GM12872 (cell line): ENCODE measurements at regions not wholly inside any gene's neighbourhood (a gene's known extent, or its start where the extent isn't known, plus 50 kb on each side); places are given as distances from the start of the nearest gene placed in this dataset.

Experiments used
- TF ChIP-seq, protein P1 (sequence below): IDR thresholded peaks from 3 replicates; pipeline ENCODE4 v1.5.1; 2011; ENCODE audit warnings: low read depth, mild to moderate bottlenecking, low read length, moderate library complexity; ENCODE audit not compliant: insufficient read depth

DNA sequence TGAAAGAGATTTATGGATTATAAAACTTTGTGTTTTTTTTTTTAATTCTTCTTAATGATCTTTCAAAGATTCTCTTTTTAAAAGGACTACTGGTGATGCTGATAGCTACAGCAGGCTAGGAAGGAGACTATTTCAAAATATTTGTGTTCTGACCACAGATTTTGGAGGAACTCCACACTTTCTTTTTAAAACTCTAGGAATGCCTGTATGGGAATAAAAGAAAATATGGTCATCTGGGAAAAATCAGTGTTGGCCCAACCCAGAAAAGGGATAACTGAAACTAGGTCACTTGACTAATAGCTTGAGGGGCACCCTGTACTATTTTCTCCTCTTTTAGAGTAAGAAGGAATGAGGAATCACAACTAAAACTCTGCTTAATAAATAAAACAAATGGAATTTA, 97.6 kb upstream of the ADAMTS19 start:
- TF ChIP-seq, protein P1, sequence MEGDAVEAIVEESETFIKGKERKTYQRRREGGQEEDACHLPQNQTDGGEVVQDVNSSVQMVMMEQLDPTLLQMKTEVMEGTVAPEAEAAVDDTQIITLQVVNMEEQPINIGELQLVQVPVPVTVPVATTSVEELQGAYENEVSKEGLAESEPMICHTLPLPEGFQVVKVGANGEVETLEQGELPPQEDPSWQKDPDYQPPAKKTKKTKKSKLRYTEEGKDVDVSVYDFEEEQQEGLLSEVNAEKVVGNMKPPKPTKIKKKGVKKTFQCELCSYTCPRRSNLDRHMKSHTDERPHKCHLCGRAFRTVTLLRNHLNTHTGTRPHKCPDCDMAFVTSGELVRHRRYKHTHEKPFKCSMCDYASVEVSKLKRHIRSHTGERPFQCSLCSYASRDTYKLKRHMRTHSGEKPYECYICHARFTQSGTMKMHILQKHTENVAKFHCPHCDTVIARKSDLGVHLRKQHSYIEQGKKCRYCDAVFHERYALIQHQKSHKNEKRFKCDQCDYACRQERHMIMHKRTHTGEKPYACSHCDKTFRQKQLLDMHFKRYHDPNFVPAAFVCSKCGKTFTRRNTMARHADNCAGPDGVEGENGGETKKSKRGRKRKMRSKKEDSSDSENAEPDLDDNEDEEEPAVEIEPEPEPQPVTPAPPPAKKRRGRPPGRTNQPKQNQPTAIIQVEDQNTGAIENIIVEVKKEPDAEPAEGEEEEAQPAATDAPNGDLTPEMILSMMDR: no peak

DNA sequence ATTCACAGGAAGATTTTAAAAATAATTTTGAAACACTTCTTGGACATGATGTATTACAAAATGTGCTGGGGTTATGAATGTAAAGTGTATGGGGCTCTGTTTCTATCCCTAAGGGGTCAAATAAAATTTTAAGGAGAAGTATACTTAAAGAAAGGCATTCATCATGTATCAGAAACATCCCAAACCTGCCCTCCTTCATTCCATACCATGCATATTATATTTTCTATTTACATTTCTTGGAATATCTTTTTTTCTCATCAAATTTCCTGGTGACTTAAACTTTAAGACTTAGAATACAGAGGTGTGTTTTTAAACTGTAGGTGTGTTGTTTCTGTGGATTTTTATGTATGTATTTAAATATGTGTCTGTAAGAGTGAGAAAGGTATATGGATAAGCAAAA, 96.1 kb upstream of the ADAMTS19 start:
- TF ChIP-seq, protein P1: no peak

DNA sequence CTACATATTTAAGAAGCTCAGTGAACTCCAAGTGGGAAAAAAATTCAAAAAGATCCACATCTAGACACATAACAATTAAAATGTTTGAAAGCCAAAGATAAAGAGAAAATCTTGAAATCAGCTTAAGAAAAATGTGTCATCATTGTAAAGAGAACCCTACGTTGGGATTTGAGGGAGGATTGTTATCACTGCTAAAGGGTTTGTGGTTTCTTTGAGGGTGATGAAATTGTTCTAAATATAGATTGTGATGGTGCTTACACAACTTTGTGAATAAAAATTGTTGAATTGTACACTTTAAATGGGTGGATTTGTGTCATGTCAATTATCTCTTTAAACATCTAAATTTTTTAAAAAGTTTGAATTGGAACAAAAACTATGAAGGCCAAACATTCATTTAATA, 92.2 kb upstream of the ADAMTS19 start:
- TF ChIP-seq, protein P1: no peak

DNA sequence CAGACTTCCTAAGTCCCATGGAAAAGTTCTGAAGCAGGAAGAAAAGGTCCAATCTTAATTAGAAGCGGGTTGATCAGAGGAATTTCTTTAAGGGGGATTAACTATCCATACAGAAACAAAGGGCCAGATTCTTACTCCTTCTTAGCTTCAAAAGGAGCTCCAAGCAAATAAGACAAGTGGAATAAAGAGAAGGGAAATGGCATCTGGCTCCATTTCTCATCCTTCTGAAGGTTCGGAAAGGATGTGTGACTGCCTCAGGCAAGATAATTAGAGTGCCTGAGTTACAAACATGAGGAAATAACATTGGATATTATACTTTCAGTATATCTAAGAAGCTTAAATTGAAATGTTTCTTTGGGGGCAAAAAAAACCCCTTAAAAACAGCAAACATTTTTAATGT, 88.1 kb upstream of the ADAMTS19 start:
- TF ChIP-seq, protein P1: no peak

DNA sequence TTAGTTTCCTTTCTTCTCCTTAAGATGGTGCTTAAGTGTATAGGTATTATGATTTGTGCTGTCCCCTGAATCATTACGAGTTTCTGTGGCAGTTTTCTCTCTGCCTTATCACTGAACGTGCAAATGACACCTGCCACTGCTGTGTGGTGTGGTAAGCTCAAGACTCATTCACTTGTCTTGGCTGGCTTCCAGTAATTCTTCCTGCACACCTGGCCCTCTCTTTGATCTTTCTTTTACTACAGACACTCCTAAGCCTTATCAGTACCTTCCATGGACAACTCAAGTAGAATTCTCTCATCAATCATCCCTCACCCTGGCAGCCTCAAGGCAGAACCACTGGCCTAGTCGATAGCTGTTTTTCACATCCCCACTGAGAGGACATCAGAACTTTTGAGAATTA, 82.6 kb upstream of the ADAMTS19 start:
- TF ChIP-seq, protein P1: no peak

DNA sequence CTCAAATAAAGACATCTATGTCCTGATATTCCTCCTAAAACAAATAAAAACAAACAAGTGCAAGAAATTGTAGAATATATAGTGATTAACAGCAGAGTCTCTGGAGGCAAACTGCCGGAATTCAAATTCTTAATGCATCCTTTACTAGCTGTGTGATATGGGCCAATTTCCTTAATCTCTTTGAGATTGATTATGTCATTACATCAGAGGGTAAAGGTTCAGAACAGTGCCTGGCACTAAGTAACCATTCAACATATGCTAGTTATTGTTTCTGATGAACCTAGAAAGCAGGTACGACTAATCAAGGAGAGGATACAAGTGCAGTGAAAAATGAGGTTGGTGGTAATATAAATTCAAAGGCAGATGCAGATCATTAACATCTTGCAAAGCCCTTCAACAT, 81.1 kb upstream of the ADAMTS19 start:
- TF ChIP-seq, protein P1: no peak

DNA sequence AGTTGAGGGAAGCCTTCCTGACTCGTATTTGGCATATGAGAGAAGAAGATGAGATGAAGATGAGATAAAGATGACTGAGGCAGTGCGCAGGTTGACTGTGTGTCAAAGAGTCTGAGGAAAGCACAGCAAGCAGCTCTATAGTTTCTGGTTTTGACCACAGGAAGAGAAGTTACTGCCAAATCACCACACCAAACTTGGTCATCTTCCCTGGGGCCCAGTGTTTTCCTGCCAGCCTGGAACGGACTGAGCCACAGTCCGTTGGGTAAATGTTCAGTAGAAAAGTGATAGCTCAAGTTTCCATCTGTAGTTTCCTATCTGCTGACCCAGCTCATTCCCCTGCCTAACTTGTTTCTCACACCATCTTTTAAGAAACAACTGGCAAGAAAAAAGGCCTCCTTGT, 80.7 kb upstream of the ADAMTS19 start:
- TF ChIP-seq, protein P1: no peak

DNA sequence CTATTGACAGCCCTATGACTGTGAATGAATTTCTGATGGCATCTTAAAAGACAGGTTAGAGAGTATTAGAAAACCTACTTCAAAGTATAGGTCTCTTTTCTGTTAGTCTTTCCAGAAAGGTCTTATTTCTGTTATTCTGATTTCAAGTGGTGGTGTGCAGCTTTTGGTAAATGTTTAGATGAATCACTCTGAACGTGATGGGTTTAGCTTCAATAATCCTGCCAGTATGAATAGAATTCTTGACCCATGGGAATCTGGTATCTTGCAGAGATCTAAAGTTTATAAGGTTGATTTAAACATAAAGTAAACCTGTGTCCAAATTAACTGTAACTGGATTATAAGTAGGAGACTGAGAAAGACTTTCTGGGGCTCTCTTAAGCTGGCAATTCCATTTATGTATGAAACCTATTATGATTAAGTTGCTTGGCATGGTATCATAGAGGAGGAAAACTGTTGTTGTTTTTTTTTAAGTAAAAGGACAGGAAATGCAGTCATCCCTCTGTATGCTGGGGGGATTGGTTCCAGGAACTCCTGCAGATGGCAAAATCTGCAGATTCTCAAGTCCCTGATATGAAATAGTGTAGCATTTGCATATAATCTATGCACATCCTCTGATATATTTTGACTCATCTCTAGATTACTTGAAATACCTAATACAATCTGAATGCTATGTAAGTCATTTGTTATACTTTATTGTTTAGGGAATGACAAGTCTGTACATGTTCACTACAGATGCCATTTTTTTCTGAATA, 77.0 kb upstream of the ADAMTS19 start:
- TF ChIP-seq, protein P1: no peak
